HG03354 (cell line): ENCODE measurements at regions not wholly inside any gene's neighbourhood (a gene's known extent, or its start where the extent isn't known, plus 50 kb on each side); places are given as distances from the start of the nearest gene placed in this dataset.

Experiments used
- ATAC-seq: cut with Tn5 transposase; IDR thresholded peaks from one replicate; pipeline ENCODE4 v1.9.1; 2021; ENCODE audit warnings: mild to moderate bottlenecking; ENCODE audit not compliant: unreplicated experiment, poor library complexity, severe bottlenecking

- no peak for ATAC-seq
Observed at GRCh38 chr9:11792870-11793269, 900.3 kb upstream of the TYRP1 start.

DNA sequence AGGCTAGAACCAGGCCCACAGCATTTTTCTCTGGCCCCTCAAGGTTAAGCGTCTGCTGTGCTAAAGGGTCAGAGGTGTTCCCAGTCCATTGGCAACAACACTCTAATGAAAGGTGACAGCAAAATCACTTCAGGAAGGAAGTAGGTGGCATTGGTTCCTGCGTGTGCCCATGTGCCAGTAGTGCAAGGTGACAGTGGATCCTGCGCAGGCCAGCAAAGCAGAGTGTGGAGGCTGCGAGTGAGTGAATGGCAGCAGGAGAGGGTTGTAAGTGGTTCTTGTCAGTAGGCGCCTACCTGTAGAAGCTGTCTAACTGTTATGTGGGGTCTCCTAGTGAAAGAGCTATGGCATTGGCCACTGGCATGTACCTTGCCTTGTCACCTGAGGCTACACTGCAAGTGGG is 898.2 kb upstream of the TYRP1 start:
- ATAC-seq: no peak

- no peak for ATAC-seq
Observed at GRCh38 chr9:11805969-11806368, 887.2 kb upstream of the TYRP1 start.

DNA sequence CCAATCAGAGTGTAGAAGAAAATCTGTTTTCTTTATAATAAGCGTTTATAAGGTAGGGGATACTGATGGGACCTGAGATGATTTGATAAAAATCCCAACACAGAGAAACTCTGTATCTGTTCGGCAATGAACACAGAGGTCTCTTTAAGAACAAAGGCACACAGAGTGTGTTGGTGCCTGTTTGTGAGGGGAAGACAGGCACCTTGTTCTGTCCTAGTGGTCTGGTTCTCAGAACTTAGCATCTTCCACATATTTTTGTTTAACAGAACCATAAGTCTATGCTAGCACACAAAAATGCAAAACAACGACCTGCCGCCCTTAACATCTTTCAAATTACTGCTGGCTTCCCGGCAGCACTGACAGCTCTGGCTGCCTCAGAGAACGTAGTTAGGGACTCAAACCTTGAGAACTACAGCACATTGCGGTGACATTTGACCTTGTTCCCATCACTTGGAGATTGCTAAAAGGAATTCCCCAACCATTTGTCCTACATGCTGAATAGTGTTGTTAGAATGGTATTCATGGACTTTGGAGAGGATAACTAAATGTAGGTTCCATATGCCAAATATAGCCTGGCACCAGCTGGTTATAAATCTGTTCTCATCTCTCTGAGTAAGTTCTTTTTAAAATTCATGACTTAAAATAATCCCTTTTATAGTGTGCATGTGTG is 871.7 kb upstream of the TYRP1 start:
- ATAC-seq: no peak

DNA sequence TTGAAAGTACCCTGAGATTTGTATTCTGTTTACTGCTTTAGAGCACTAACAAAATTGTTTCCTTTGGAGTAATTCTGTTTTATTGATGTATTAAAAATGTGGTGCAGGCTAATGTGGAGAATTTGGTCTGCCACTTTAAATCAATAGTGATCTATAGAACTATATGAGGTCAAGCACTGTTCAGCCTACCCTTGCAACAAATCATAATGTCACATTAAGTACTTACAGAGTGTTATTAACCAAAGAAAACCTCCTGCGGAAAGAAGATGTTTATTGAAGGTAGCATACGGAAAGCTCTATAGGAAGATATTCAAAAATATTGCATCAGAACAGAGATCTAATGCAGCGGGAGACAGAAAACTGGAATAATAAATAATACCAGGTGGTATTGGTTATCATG is 865.0 kb upstream of the TYRP1 start:
- ATAC-seq: no peak

- ATAC-seq: no peak
Observed at GRCh38 chr9:11833056-11833455, 860.1 kb upstream of the TYRP1 start.

DNA sequence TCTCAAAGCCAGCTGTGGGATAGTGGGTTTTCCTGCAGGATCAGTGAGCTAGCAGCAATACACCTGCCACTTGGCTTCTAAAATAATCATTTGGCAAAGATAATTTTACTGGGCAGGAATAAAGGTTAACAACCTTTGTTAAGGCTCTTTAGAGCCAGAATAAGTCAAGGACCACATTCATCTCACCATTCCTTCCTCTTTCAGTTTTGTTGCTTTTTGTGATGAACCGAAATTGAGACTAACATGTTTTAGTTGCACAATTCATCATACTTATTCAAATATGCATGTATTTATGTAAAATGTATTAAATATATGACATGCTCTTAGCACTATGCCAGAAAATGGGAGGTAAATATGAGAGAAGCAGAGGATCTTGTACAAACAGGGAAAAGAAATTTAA is 824.4 kb upstream of the TYRP1 start:
- no peak for ATAC-seq

DNA sequence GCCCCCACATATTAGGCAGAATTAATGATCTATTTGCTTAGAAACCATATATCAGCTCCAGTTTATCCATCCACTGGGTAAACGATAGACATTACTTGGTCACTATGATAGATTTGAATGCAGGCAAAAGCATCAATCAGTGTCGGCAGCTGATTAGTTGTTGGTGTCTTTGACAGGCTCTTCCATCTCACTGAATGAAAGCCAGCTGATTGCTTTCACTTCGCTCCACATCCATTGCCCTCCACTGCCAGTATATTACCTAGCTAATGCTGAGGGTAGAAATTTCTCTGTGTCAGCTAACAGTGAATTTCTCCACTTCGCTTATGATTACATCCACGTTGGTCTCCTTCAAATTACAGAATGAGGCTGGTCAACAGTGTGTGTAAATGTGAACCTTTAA is 821.3 kb upstream of the TYRP1 start:
- ATAC-seq: no peak

DNA sequence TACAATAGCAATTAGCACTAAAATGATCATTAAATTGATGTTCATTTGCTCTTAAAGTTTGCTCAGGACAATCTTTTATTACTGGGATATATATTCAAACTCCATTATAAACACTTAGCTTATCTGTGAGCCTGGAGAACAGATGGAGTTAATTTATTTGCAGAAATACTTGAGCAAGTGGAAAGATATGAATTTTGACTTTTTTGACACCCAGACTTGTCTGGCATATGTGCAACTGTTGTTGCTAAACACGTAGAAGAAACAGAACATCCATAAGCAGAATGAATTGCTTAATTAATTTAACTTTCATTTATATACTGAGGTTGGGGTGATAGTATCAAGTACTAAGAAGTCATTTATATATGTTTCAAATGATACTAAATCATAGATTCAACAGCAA is 820.7 kb upstream of the TYRP1 start:
- no peak for ATAC-seq

DNA sequence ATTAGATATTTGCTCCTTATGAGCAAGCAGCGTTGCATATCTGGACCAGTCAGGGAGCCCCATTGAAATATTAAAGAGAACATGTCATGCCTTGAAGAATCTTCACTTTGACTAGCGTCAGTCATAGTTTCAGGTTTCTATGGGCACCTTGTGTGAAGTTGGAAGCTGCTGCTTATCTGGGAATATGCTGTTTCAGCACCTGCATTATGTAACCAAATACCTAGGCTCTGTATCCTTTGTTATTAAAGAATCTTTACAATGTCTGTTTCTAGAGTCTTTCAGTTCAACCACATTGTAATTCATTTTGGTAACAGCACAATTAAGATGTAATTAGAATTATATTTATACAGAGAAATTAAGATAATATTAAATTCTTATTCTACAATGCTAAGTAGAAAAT is 818.8 kb upstream of the TYRP1 start:
- no peak for ATAC-seq

- no peak for ATAC-seq
Observed at GRCh38 chr9:11892401-11892800, 800.8 kb upstream of the TYRP1 start.

DNA sequence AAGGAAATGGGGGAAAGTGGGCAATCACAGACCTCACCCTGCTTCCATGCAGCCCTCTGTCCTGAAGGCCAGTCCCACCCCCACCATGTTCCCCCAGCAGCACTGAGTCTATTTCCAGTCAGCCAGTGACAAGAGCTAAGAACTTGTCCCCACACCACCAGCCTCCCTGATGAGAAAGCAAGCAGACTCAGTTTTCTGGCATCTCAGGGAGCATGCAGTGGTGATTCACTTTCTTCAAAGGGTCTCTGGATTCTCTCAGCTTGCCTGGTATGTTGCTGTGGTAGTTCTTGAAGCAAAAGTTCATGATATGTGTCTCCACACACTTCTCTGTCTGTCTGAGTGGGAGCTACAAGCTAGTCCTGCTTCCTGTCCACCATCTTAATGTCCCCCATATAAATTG is 799.9 kb upstream of the TYRP1 start:
- ATAC-seq: no peak

- no peak for ATAC-seq
Observed at GRCh38 chr9:11894136-11894535, 799.0 kb upstream of the TYRP1 start.

DNA sequence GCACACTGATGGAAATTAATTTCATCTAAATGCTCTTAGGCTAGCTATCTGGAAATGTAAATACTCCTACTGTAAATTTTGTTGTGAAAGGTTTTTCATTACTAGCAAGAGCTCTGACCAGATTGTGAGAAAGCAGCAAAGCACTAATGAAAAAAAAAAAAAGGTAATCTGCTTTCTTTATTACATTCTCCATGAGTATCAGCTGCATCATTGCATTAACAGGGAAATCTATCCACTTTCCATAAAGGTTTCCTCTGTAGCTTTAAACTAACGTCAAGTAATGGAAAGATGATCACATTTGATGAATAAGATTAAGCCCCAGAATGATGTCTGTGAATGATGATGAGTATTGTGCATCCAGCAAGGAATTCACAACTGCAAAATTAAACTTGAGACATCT is 790.6 kb upstream of the TYRP1 start:
- no peak for ATAC-seq

GRCh38 chr9:11915699-11916098 is 777.5 kb upstream of the TYRP1 start:
- no peak for ATAC-seq

- no peak for ATAC-seq
Observed at GRCh38 chr9:11928871-11929321, 764.3 kb upstream of the TYRP1 start.

- ATAC-seq: no peak
Observed at GRCh38 chr9:11931109-11931508, 762.1 kb upstream of the TYRP1 start.

GRCh38 chr9:11931751-11932150 is 761.4 kb upstream of the TYRP1 start:
- ATAC-seq: no peak

- ATAC-seq: no peak
Observed at GRCh38 chr9:11933926-11934325, 759.3 kb upstream of the TYRP1 start.

- ATAC-seq: no peak
Observed at GRCh38 chr9:11946531-11946930, 746.7 kb upstream of the TYRP1 start.

GRCh38 chr9:11962327-11962726 is 730.9 kb upstream of the TYRP1 start:
- no peak for ATAC-seq

GRCh38 chr9:11966786-11967185 is 726.4 kb upstream of the TYRP1 start:
- no peak for ATAC-seq
